ENCODE measurements at regions not wholly inside any gene's neighbourhood (a gene's known extent, or its start where the extent isn't known, plus 50 kb on each side); places are given as distances from the start of the nearest gene placed in this dataset.
A peak's percentile ranks its signal among the peaks of the same experiment; 100 is the strongest.
"Not testable (repeated sequence)": the region's sequence is repeated elsewhere in the genome, so short reads cannot be mapped to it uniquely, and the experiment has no call there.

- no peak for DNase-seq (ENCODE audit: low read depth in 2 of 3, low spot score in 2 of 3)
These were observed 154.1 kb downstream of the SH3BP4 start for GRCh38 chr2:235105821-235106359.

- peak in 2 of 3 donors; percentile 30 to 63 for DNase-seq (ENCODE audit: low read depth in 2 of 3, low spot score in 2 of 3)
These were observed 155.2 kb downstream of the SH3BP4 start for GRCh38 chr2:235106874-235107639.

- no peak for DNase-seq (ENCODE audit: low read depth in 2 of 3, low spot score in 2 of 3)
These were observed 155.8 kb downstream of the SH3BP4 start for GRCh38 chr2:235107640-235107951.

GRCh38 chr2:235109561-235109960, 157.7 kb downstream of the SH3BP4 start:
- not testable (repeated sequence) for DNase-seq (ENCODE audit: low read depth in 2 of 3, low spot score in 2 of 3)

- DNase-seq (ENCODE audit: low read depth in 2 of 3, low spot score in 2 of 3): no peak
These were observed 160.5 kb downstream of the SH3BP4 start for GRCh38 chr2:235112365-235112764.

GRCh38 chr2:235113854-235114253, 162.0 kb downstream of the SH3BP4 start:
- no peak for DNase-seq (ENCODE audit: low read depth in 2 of 3, low spot score in 2 of 3)

GRCh38 chr2:235114286-235114685, 162.5 kb downstream of the SH3BP4 start:
- no peak for DNase-seq (ENCODE audit: low read depth in 2 of 3, low spot score in 2 of 3)

GRCh38 chr2:235115521-235115920, 163.7 kb downstream of the SH3BP4 start:
- DNase-seq (ENCODE audit: low read depth in 2 of 3, low spot score in 2 of 3): no peak

GRCh38 chr2:235116885-235117492, 165.2 kb downstream of the SH3BP4 start:
- DNase-seq (ENCODE audit: low read depth in 2 of 3, low spot score in 2 of 3): peak in 2 of 3 donors; percentile 26 to 67

- no peak for DNase-seq (ENCODE audit: low read depth in 2 of 3, low spot score in 2 of 3)
These were observed 175.0 kb downstream of the SH3BP4 start for GRCh38 chr2:235126768-235127167.

GRCh38 chr2:235127931-235128330, 176.1 kb downstream of the SH3BP4 start:
- DNase-seq (ENCODE audit: low read depth in 2 of 3, low spot score in 2 of 3): no peak

- DNase-seq (ENCODE audit: low read depth in 2 of 3, low spot score in 2 of 3): no peak
These were observed 178.0 kb downstream of the SH3BP4 start for GRCh38 chr2:235129850-235130249.

GRCh38 chr2:235131334-235132305, 179.8 kb downstream of the SH3BP4 start:
- no peak for DNase-seq (ENCODE audit: low read depth in 2 of 3, low spot score in 2 of 3)

- no peak for DNase-seq (ENCODE audit: low read depth in 2 of 3, low spot score in 2 of 3)
These were observed 180.8 kb downstream of the SH3BP4 start for GRCh38 chr2:235132651-235133050.

GRCh38 chr2:235133837-235134236, 182.0 kb downstream of the SH3BP4 start:
- no peak for DNase-seq (ENCODE audit: low read depth in 2 of 3, low spot score in 2 of 3)

- no peak for DNase-seq (ENCODE audit: low read depth in 2 of 3, low spot score in 2 of 3)
These were observed 182.6 kb downstream of the SH3BP4 start for GRCh38 chr2:235134420-235134819.

- no peak for DNase-seq (ENCODE audit: low read depth in 2 of 3, low spot score in 2 of 3)
These were observed 183.6 kb downstream of the SH3BP4 start for GRCh38 chr2:235135195-235135965.

- DNase-seq (ENCODE audit: low read depth in 2 of 3, low spot score in 2 of 3): peak in 2 of 3 donors; percentile 53 to 71
These were observed 184.3 kb downstream of the SH3BP4 start for GRCh38 chr2:235135990-235136561.

- no peak for DNase-seq (ENCODE audit: low read depth in 2 of 3, low spot score in 2 of 3)
These were observed 186.5 kb downstream of the SH3BP4 start for GRCh38 chr2:235138339-235138738.
